GM12874 (cell line): ENCODE measurements at regions not wholly inside any gene's neighbourhood (a gene's known extent, or its start where the extent isn't known, plus 50 kb on each side); places are given as distances from the start of the nearest gene placed in this dataset.

Experiments
- TF ChIP-seq, protein P1 (sequence below): IDR thresholded peaks from 2 replicates; pipeline ENCODE4 v1.5.1; 2011; ENCODE audit warnings: low read depth, mild to moderate bottlenecking, control low read depth, low read length, moderate library complexity; ENCODE audit not compliant: insufficient read depth

DNA sequence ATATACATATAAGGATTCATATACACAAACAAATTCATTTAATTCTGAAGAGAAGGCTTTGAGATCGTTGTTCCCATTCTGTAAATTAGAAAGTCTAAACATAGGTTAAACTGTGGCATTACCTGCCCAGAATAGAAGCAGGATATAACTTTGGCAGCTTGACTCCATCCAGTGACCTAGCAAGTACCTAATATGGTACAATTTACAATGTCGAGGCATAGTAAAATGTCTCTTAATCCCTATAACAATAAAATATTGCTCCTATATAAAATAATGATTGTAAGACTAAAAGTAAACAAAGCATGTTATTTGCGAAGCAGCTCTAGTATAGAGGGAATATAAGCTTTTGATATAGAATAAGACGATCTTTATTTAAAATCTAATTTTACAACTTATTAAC lies 756.0 kb downstream of the LUZP2 start:
- TF ChIP-seq, protein P1, sequence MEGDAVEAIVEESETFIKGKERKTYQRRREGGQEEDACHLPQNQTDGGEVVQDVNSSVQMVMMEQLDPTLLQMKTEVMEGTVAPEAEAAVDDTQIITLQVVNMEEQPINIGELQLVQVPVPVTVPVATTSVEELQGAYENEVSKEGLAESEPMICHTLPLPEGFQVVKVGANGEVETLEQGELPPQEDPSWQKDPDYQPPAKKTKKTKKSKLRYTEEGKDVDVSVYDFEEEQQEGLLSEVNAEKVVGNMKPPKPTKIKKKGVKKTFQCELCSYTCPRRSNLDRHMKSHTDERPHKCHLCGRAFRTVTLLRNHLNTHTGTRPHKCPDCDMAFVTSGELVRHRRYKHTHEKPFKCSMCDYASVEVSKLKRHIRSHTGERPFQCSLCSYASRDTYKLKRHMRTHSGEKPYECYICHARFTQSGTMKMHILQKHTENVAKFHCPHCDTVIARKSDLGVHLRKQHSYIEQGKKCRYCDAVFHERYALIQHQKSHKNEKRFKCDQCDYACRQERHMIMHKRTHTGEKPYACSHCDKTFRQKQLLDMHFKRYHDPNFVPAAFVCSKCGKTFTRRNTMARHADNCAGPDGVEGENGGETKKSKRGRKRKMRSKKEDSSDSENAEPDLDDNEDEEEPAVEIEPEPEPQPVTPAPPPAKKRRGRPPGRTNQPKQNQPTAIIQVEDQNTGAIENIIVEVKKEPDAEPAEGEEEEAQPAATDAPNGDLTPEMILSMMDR, result no peak

DNA sequence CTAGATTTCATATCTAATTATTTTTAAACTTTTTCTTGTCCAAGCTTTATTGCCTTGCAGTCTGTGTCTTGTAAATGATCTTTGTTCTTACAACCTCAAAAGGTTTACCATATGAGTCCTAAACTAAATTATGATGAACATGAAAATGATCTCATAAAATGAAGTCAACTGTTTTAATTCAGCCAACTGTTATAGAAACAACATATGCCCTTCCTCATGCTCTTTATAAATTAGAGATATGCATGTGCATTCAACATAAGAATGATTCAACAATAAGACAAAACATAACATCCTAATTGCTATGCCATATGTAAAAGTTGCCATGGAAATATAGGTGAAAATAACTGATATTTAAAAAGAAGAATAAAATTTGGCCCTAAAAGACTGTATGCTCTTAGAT lies 774.4 kb downstream of the LUZP2 start:
- TF ChIP-seq, protein P1, result no peak

DNA sequence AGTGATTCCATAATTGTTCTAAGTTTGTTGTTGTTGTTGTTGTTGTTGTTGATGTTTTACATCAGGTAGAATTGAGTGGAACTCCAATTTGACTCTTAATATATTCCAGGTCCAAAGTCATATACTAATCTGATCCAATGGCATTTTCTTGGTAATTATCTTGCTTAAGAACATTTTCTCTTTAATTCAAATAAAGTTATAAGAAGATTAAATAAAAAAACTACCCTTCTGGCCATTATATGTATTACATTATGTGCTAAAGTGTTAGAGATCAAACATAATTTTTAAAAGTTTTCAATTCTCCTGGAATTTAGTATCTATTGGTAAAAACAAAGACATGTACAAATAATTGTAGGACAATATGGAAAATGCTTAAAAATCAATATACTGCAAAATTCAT lies 775.4 kb downstream of the LUZP2 start:
- TF ChIP-seq, protein P1, result no peak

DNA sequence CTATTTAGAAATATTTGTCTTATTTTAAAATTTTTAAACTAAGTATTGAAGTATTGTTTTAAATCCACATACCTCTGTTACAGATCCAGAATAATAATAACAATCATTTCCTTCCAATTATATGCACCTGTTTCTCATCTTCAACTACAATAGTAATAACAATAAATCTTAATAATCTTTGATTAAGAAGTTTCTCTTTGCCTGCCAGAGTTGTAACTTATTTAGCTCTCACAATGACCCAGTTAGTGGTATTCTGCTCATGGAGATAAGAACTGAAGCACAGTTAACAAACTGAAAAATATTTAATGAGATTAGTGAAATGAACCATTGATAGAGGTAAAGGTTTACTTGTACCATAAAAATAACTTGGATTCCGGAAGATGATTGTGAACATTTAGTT lies 796.3 kb downstream of the LUZP2 start:
- TF ChIP-seq, protein P1, result no peak

DNA sequence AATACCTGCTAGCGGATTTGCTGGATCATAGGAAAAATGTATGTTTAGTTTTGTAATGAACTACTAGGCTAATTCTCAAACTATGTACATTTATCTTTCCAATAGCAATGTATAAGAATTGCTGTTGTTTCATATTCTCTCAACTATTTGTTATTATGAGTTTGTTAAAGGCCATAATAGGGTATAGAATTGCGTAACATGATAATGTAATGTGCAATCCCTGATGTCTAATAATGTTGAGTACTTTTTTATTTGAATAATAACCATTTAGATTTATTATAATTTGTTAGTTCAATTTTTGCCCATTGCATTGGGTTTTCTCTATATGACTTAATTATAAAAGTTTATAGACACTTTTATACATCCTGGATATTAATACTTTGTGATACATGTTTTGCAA lies 801.6 kb downstream of the LUZP2 start:
- TF ChIP-seq, protein P1, result no peak

DNA sequence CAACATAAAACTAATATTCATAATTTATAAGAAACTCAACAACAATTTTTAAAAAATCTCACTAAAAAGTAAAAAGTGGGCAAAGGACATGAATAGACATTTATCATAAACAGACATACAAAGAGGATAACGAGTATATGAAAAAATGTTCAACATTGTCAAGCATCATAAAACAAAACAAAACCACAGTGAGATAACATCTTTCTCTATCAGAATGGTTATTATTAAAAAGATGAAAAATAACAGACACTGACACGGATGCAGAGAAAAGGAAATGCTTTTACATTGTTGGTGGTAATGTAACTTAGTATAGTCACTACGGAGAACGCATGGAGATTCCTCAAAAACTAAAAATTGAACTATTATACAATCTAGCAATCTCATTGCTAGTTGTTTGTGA lies 813.0 kb downstream of the LUZP2 start:
- TF ChIP-seq, protein P1, result no peak

DNA sequence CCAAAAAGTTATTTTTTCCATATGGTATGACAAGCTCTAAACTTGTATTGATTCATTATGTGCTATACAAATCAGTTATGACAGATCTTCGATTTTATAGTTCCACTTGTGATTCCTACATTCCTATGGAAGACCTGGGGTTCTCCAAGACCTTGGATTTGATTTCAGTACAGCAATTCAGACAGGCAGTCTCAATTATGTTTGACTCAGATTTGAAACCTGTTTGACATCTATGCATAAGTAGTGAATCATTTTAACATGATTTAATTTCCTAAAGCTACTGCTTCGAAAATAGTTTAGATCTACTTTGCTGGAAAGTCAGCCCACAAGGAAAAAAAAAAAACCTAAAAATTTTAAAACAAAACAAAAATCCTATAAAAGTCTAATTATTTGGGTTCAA lies 820.4 kb downstream of the LUZP2 start:
- TF ChIP-seq, protein P1, result no peak

DNA sequence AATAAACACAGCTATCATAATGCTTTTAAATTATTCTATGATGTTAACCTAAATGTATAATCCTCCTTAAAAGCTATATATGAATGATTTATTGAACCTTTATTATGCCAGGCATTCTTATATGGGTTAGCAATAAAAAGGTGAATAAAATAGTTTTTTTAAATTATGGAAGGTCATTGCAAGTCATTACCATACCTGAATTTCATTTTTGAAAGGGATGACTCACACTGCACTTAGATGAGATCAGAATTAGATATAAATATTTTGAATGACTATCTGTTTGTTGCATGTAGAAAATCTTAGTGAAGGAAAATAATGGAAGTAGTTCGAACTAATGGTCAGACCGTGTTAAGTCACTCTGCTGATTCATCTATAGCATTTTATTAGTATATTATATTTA lies 822.3 kb downstream of the LUZP2 start:
- TF ChIP-seq, protein P1, result no peak
